Stimulated activated naive CD8-positive, alpha-beta T cell treated with anti-CD3 and anti-CD28 coated beads, Interleukin-15, amount 100 ng/mL, for 72 hours (primary cell): ENCODE measurements at regions not wholly inside any gene's neighbourhood (a gene's known extent, or its start where the extent isn't known, plus 50 kb on each side); places are given as distances from the start of the nearest gene placed in this dataset.

Experiments used
- ATAC-seq: fragments of 150-1000 bp; cut with Tn5 transposase; 2 replicates; pipeline ENCODE4 v1.10.0; 2021; ENCODE audit warnings: mild to moderate bottlenecking, moderate library complexity
- DNase-seq, 2 donors: peaks; one replicate each; pipeline ENCODE4 v3.0.0; 2021 to 2022
- H3K27ac Mint-ChIP-seq, 2 donors: one replicate each; pipeline ENCODE4 v1.8.0; 2022; ENCODE audit warnings: mild to moderate bottlenecking in 2 of 2, mixed read lengths in 2 of 2, moderate library complexity in 2 of 2
- H3K27me3 Mint-ChIP-seq: one replicate; pipeline ENCODE4 v1.8.0; 2022; ENCODE audit warnings: mixed read lengths
- H3K4me1 Mint-ChIP-seq: one replicate; pipeline ENCODE4 v1.8.0; 2022; ENCODE audit warnings: mild to moderate bottlenecking, mixed read lengths
- H3K4me3 Mint-ChIP-seq, 2 donors: one replicate each; pipeline ENCODE4 v1.8.0; 2022; ENCODE audit warnings: mild to moderate bottlenecking in 2 of 2, mixed read lengths in 2 of 2, moderate library complexity in 1 of 2
- H3K9me3 Mint-ChIP-seq, 2 donors: one replicate each; pipeline ENCODE4 v1.8.0; 2022; ENCODE audit warnings: mixed read lengths in 2 of 2

- DNase-seq (no peak), ATAC-seq (no peak)
- Mint-ChIP-seq H3K4me1 (no peaks in the 10 kb centered on the region), H3K9me3 (peaks cover 0 to 4% of the 10 kb centered on the region in 2 donors), H3K27ac (no peak overlapping the region), H3K4me3 (no peak overlapping the region), H3K27me3 (peaks cover 29% of the 10 kb centered on the region)
These were observed 213.5 kb upstream of the MKI67 start for GRCh38 chr10:128339753-128340152.

- no peak overlapping the region for H3K4me3 Mint-ChIP-seq
- DNase-seq (no peak), ATAC-seq (no peak)
- peaks cover 6% of the 10 kb centered on the region for H3K27me3 Mint-ChIP-seq
- H3K9me3 Mint-ChIP-seq = peaks cover 0 to 4% of the 10 kb centered on the region in 2 donors
- no peak overlapping the region for H3K27ac Mint-ChIP-seq
- no peaks in the 10 kb centered on the region for H3K4me1 Mint-ChIP-seq
These were observed 219.1 kb upstream of the MKI67 start for GRCh38 chr10:128345353-128345752.

- peaks cover 35% of the 10 kb centered on the region for H3K27me3 Mint-ChIP-seq
- no peaks in the 10 kb centered on the region for H3K4me1 Mint-ChIP-seq
- no peak overlapping the region for H3K27ac Mint-ChIP-seq
- peaks cover 0 to 8% of the 10 kb centered on the region in 2 donors for H3K9me3 Mint-ChIP-seq
- DNase-seq (no peak), ATAC-seq (no peak)
- H3K4me3 Mint-ChIP-seq = no peak overlapping the region
These were observed 234.6 kb upstream of the MKI67 start for GRCh38 chr10:128360783-128361182.

- Mint-ChIP-seq H3K27ac (no peak overlapping the region), H3K9me3 (peaks cover 0 to 8% of the 10 kb centered on the region in 2 donors), H3K4me1 (no peaks in the 10 kb centered on the region), H3K27me3 (peaks cover 40% of the 10 kb centered on the region), H3K4me3 (no peak overlapping the region)
- ATAC-seq = no peak
- no peak for DNase-seq
These were observed 235.3 kb upstream of the MKI67 start for GRCh38 chr10:128361487-128361886.

DNA sequence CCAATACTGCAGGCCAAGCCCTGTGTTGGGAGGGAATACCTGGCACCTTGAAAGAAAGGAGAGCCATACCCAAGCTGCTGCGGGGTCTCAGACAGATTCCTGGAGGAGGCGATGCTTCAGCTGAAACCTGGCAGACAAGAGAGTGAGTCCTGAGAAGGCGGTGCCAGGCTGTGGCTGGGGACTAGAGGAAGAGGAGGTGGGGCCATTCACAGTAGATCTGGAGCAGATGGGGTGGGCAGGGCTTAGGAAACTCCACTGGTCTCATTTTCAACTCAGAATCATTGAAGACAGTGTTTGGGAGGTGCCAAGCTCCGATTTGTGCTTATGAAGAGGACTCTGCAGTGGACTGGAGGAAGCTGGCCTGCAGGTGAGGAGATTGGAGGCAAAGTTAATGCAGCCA is 236.3 kb upstream of the MKI67 start:
- peaks cover 31% of the 10 kb centered on the region for H3K27me3 Mint-ChIP-seq
- H3K9me3 Mint-ChIP-seq = peaks cover 0 to 8% of the 10 kb centered on the region in 2 donors
- H3K4me3 Mint-ChIP-seq = no peak overlapping the region
- ATAC-seq (no peak), DNase-seq (no peak)
- H3K4me1 Mint-ChIP-seq = no peaks in the 10 kb centered on the region
- no peak overlapping the region for H3K27ac Mint-ChIP-seq

GRCh38 chr10:128364631-128365030 is 238.4 kb upstream of the MKI67 start:
- Mint-ChIP-seq H3K9me3 (peaks cover 0 to 8% of the 10 kb centered on the region in 2 donors), H3K4me1 (no peaks in the 10 kb centered on the region), H3K27ac (peak overlapping the region in 1 of 2 donors; percentile 29), H3K4me3 (no peak overlapping the region), H3K27me3 (peaks cover 36% of the 10 kb centered on the region)
- ATAC-seq (no peak), DNase-seq (no peak)

DNA sequence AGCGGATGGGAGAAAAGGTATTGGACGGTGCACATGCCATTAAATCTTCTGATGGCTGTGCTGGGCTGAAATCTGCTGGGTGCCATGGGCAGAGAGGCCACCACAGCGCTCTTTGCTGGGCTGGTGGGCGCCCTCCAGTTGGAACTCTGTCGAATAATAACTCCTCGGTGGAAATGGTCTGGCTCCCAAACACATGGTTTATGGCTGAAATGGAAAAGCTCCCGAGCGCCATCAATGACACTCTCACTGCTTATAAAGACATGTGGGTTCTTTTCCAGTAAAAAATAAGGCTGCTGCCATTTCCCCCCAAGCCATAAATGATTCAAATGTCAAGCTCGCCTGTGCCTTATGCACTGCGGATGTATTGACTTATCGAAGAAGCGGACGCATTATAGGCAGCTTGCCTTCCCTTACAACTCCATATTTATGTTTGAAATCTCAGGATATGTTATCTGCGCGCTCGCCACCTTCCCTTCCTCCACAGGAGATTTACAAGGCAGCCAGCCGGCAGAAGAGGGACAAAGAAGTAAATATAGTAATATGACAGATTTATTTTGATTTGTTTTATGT is 239.0 kb upstream of the MKI67 start:
- Mint-ChIP-seq H3K9me3 (peaks cover 0 to 8% of the 10 kb centered on the region in 2 donors), H3K4me3 (no peak overlapping the region), H3K4me1 (no peaks in the 10 kb centered on the region), H3K27ac (no peak overlapping the region), H3K27me3 (peaks cover 39% of the 10 kb centered on the region)
- DNase-seq (no peak), ATAC-seq (no peak)

DNA sequence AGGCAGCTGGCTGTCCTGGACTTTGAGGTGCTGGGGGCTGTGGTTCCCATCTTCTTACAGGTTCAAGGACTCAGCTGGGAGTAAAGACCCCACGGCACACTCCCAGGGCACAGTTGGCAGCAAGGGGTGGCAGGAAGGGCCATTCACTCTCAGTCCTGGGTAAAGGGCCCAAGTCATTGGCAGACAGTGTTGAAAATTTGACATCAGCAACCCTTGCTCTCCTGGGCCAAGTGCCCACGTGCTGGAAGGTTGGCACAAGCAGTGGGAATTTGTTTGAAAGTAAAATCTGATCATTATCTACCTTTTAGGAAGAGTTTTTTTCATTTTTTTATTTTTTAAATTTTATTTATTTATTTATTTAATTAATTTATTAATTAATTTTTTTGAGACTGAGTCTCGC is 241.6 kb upstream of the MKI67 start:
- ATAC-seq (no peak), DNase-seq (no peak)
- Mint-ChIP-seq H3K4me1 (no peaks in the 10 kb centered on the region), H3K27ac (no peak overlapping the region), H3K27me3 (peaks cover 32% of the 10 kb centered on the region), H3K9me3 (peaks cover 0 to 2% of the 10 kb centered on the region in 2 donors), H3K4me3 (no peak overlapping the region)

DNA sequence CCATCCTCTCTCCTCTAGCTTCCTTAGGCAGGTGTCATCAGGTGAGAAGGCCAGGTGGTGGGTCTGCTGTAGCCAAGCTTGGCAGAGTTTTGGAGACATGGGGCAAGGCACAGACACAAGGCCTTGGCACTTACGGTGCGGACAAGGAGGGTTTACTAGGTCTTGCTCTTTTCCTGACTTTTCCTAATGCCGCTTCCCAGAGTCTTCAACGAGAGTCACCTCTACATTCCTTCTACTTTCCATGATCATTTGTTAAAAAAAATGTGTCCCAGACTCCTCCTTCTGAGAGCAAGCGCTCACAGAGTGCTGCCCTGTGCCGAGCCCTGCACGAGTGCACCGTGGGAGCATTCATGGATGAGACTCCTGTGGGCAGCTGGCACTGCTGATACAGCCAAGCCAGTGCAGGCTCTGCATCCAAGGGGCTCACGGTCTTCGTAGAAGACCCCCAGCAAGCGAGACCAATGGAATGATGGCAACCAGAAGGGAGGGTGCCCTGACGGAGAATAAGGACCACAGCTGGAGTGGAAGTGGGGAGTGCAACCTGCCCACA is 243.0 kb upstream of the MKI67 start:
- DNase-seq (no peak), ATAC-seq (no peak)
- Mint-ChIP-seq H3K9me3 (no peaks in the 10 kb centered on the region), H3K27ac (no peak overlapping the region), H3K4me3 (no peak overlapping the region), H3K27me3 (peaks cover 29% of the 10 kb centered on the region), H3K4me1 (peaks cover 7% of the 10 kb centered on the region)

DNA sequence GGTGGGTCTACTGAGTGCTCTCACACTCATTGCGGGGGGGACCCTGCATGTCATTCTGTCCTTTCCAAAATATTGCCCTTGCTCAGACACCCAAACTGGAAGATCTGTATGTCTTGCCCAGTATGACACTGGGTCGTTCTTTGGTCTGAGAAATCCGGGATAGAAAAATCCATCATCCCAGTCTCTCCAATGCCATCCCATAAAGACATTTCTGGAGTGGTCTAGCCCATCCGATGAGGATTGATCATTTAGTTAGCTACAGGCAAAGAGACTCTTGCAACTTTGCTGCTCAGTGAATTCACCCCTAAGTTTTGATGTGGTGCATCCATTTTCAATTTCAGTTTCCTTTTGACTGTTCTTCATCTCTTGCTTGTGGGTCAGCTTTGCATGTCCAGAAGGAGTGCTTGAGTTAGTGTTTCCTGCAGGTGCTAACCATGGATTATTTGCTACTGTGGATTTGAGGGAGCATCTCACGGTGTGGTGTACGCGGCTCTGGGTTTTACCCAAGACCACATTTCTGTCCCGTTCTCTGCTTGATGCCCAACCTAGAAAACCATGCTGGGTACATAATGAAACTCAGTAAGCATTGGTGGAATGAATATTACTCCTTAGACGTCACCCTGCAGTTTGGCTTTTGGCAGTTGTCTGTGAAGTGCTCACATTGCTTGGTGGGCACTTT is 247.0 kb upstream of the MKI67 start:
- H3K4me1 Mint-ChIP-seq = peaks cover 7% of the 10 kb centered on the region
- ATAC-seq (peak; percentile 68), DNase-seq (no peak)
- no peak overlapping the region for H3K4me3 Mint-ChIP-seq
- H3K27ac Mint-ChIP-seq = no peak overlapping the region
- H3K9me3 Mint-ChIP-seq = no peaks in the 10 kb centered on the region
- H3K27me3 Mint-ChIP-seq = peaks cover 28% of the 10 kb centered on the region

- no peaks in the 10 kb centered on the region for H3K9me3 Mint-ChIP-seq
- peaks cover 34% of the 10 kb centered on the region for H3K27me3 Mint-ChIP-seq
- H3K27ac Mint-ChIP-seq = no peak overlapping the region
- ATAC-seq (no peak), DNase-seq (no peak)
- H3K4me1 Mint-ChIP-seq = peaks cover 7% of the 10 kb centered on the region
- H3K4me3 Mint-ChIP-seq = no peak overlapping the region
These were observed 247.6 kb upstream of the MKI67 start for GRCh38 chr10:128373831-128374230.

DNA sequence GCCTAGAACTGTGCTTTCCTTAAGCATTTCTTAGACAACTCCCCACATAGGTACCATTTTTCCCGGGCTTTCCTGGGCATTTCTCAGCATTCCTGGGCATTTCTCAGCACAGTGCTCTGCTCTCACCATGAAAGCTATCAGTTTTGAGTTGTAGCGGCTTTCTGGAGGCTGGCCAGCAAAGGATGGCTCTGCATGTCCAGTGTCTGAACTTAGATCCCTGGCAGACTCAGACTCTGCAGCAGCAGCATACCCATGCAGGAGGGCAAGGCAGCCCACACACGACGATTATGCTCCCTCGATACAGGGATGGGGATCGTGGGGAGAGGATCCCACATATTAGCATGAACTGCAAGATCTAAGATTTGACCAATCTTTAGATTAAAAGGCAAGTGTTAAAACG is 248.9 kb upstream of the MKI67 start:
- DNase-seq (no peak), ATAC-seq (no peak)
- Mint-ChIP-seq H3K9me3 (no peaks in the 10 kb centered on the region), H3K27ac (no peak overlapping the region), H3K4me3 (no peak overlapping the region), H3K27me3 (peaks cover 36% of the 10 kb centered on the region), H3K4me1 (peaks cover 7% of the 10 kb centered on the region)

DNA sequence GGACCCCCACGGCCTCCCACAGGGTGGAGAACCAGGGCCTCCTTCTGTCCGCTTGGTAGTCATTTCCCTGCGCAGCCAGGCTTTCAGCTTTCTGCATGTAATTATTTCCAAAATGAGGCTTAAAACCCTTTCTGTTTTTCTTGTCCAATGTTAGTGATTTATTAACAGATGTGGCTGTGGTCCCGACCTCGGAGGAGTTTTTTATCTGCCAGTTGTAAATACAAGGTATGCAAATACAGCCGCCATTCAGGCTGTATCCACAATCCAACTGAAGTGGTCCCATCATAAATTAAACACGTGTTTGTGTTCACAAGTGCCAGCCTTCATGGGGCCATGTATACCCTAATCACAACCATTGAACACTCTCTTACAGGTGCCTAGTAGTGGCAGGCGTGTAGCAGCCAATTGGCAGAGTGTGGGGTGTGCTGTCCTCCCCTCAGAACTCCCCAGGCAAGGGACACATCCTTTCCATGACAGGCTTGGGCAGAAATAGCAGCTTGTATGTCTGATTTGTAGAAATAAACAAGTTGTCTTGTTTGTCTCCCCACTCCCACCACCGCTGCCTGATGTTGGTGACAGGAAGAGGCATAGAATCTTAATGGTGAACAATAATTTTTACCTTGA is 251.3 kb upstream of the MKI67 start:
- DNase-seq = no peak
- Mint-ChIP-seq H3K9me3 (no peaks in the 10 kb centered on the region), H3K4me1 (peaks cover 7% of the 10 kb centered on the region), H3K4me3 (no peak overlapping the region), H3K27me3 (peaks cover 36% of the 10 kb centered on the region), H3K27ac (no peak overlapping the region)
- ATAC-seq = no peak

- DNase-seq (no peak), ATAC-seq (no peak)
- Mint-ChIP-seq H3K9me3 (no peaks in the 10 kb centered on the region), H3K27me3 (peaks cover 36% of the 10 kb centered on the region), H3K4me3 (no peak overlapping the region), H3K27ac (no peak overlapping the region), H3K4me1 (peaks cover 6% of the 10 kb centered on the region)
These were observed 251.8 kb upstream of the MKI67 start for GRCh38 chr10:128377988-128378387.

DNA sequence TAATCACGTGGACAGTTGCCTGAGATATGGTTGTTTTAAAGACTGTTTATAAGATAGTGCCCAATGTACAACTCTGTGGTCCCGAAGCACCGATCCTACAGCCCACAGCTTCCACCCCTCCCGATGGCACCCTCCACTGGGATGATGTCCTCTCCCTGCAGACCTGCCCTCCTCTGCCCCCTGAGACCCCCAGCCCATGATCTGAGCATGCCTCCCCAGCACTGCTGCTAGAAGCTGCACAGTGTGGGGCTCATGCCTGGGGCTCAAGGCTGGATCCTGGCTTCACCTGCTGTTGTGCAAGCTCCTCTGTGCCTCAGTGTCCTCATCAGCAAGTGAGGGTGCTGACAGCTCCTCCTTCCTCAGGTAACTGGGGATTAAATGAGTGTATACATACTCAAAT is 254.7 kb upstream of the MKI67 start:
- Mint-ChIP-seq H3K9me3 (no peaks in the 10 kb centered on the region), H3K27me3 (peaks cover 22% of the 10 kb centered on the region), H3K4me1 (no peaks in the 10 kb centered on the region), H3K4me3 (no peak overlapping the region), H3K27ac (no peak overlapping the region)
- ATAC-seq (peak; percentile 35), DNase-seq (no peak)

DNA sequence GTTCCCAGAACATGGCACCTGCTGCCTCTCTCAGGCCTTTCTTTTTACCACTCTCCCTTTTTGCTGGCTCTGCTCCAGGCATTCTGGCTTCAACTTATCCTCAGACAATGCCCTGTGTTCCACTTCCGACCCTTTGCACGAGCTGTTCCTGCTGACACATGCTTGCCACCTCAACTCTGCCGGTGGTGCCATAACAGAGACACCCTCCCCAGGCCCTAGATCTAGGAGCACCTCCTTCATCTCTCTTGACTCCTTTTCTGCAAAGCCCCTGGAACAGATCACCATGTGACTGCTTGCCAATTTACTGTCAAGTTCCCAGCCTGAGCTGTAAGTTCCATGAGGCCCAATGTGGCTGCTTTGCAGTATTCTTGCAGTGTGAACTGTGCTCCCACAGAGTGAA is 256.0 kb upstream of the MKI67 start:
- Mint-ChIP-seq H3K4me3 (no peak overlapping the region), H3K9me3 (no peaks in the 10 kb centered on the region), H3K4me1 (no peaks in the 10 kb centered on the region), H3K27ac (no peak overlapping the region), H3K27me3 (peaks cover 27% of the 10 kb centered on the region)
- no peak for DNase-seq
- no peak for ATAC-seq
